HepG2 (cell line): ENCODE measurements at regions not wholly inside any gene's neighbourhood (a gene's known extent, or its start where the extent isn't known, plus 50 kb on each side); places are given as distances from the start of the nearest gene placed in this dataset.

Experiments
- ATAC-seq: fragments of 200-7000 bp; cut with Tn5 transposase; 3 replicates; pipeline ENCODE4 v1.9.1; 2020; ENCODE audit warnings: mild to moderate bottlenecking, moderate library complexity
- BruUV-seq: library from RNA; stranded (reverse); fragments of 400-500 nt; replicated peaks from 2 replicates; lab custom pipeline; 2021; lab: Mats Ljungman, UMichigan
- CTCF ChIA-PET: fragments of 300-600 bp; formaldehyde crosslinking; extraction: SDS; loops from one replicate; lab custom pipeline; 2021; ENCODE audit warnings: low total read pairs, inconsistent platforms, low intra/inter-chr PET ratio; lab: Yijun Ruan, JAX
- POLR2A ChIA-PET: fragments of 350-600 bp; sonication (Branson Sonifier 250); formaldehyde crosslinking; loops from one replicate; lab custom pipeline; 2020; ENCODE audit warnings: antibody characterized with exemption, inconsistent platforms; lab: Yijun Ruan, JAX
- DNase-seq: peaks from one replicate; pipeline ENCODE4 v3.0.0-alpha.2; 2015; ENCODE audit warnings: low spot score
- FAIRE-seq: peaks from 3 replicates; lab custom pipeline; 2011; peaks lifted over from hg19 to GRCh38; lab: Jason Lieb, UNC
- H2AFZ ChIP-seq: one replicate; pipeline ENCODE4 v1.6.1; 2011; ENCODE audit warnings: low read length, inconsistent platforms
- H3K27ac ChIP-seq: fragments of 300-600 bp; 3 replicates; pipeline ENCODE4 v1.8.0; 2011; ENCODE audit warnings: mixed run types, mild to moderate bottlenecking, mixed read lengths, low read length, inconsistent platforms; ENCODE audit not compliant: insufficient read depth; ENCODE audit errors: extremely low read length
- H3K27me3 ChIP-seq, 2 experiments: fragments of 200-600 bp in 1 of 2; 2 replicates in 1 of 2; 3 replicates in 1 of 2; pipeline versions ENCODE4 v1.6.0 to v1.8.0; 2011; ENCODE audit warnings: low read length in 2 of 2, mild to moderate bottlenecking in 2 of 2, moderate library complexity in 2 of 2, inconsistent platforms in 1 of 2; ENCODE audit not compliant: insufficient read depth in 2 of 2, control insufficient read depth in 1 of 2
- H3K36me3 ChIP-seq, 2 experiments: fragments of 200-600 bp in 1 of 2; replicated peaks in 1 of 2; 2 replicates in 1 of 2; 3 replicates in 1 of 2; pipeline versions ENCODE4 v1.5.1 to v1.8.0; 2011; ENCODE audit warnings: low read length in 2 of 2, inconsistent platforms in 1 of 2; ENCODE audit not compliant: insufficient read depth in 2 of 2, control insufficient read depth in 1 of 2
- H3K4me1 ChIP-seq: 2 replicates; pipeline ENCODE4 v1.5.1; 2012; ENCODE audit warnings: low read length, inconsistent platforms; ENCODE audit not compliant: insufficient read depth
- H3K4me2 ChIP-seq: 2 replicates; pipeline ENCODE4 v1.6.0; 2011; ENCODE audit warnings: low read depth, low read length, inconsistent platforms
- H3K4me3 ChIP-seq, 3 experiments: fragments of 200-600 bp in 1 of 3; sonication (generic), shearing (Covaris generic) in 1 of 3; replicated peaks in 1 of 3; 2 replicates each; pipeline ENCODE4 v1.5.1; 2011 to 2016; ENCODE audit warnings: low read length in 3 of 3, inconsistent platforms in 2 of 3, low read depth in 2 of 3, mild to moderate bottlenecking in 2 of 3, control low read depth in 1 of 3, mixed read lengths in 1 of 3; ENCODE audit not compliant: insufficient read depth in 1 of 3
- H3K79me2 ChIP-seq: one replicate; pipeline ENCODE4 v1.6.1; 2011; ENCODE audit warnings: low read length, inconsistent platforms; ENCODE audit not compliant: insufficient read depth
- H3K9ac ChIP-seq: 2 replicates; pipeline ENCODE4 v1.6.0; 2011; ENCODE audit warnings: mild to moderate bottlenecking, low read depth, low read length, inconsistent platforms; ENCODE audit not compliant: insufficient read depth
- H3K9me3 ChIP-seq: 2 replicates; pipeline ENCODE4 v1.5.1; 2012; ENCODE audit warnings: mild to moderate bottlenecking, low read length
- H4K20me1 ChIP-seq: 2 replicates; pipeline ENCODE4 v1.6.0; 2011; ENCODE audit warnings: inconsistent platforms, mild to moderate bottlenecking, low read length, moderate library complexity; ENCODE audit not compliant: insufficient read depth
- CAMTA2 ChIP-seq: sonication (generic); formaldehyde crosslinking; IDR thresholded peaks from 2 replicates; pipeline ENCODE4 v1.4.0; 2020; ENCODE audit warnings: mild to moderate bottlenecking, missing genetic modification reagents, borderline replicate concordance
- CCDC6 ChIP-seq: sonication (generic); formaldehyde crosslinking; IDR thresholded peaks from 2 replicates; pipeline ENCODE4 v1.8.1; 2022; ENCODE audit warnings: mild to moderate bottlenecking, missing genetic modification reagents, moderate library complexity
- KDM5A ChIP-seq: fragments of 200-600 bp; sonication (generic); IDR thresholded peaks from 2 replicates; pipeline ENCODE4 v1.7.0; 2018; ENCODE audit warnings: antibody characterized with exemption, mild to moderate bottlenecking, low read length, borderline replicate concordance
- PPARG ChIP-seq: conservative IDR thresholded peaks from 2 replicates; pipeline ENCODE4 v1.6.1; 2016; ENCODE audit warnings: missing biosample characterization, missing genetic modification reagents
- STAT6 ChIP-seq: sonication (generic); formaldehyde crosslinking; IDR thresholded peaks from 2 replicates; pipeline ENCODE4 v1.4.0; 2020; ENCODE audit warnings: missing genetic modification reagents, mild to moderate bottlenecking, borderline replicate concordance
- ZNF263 ChIP-seq: sonication (generic); formaldehyde crosslinking; IDR thresholded peaks from 2 replicates; pipeline ENCODE4 v1.4.0; 2020; ENCODE audit warnings: missing genetic modification reagents
- ZNF33A ChIP-seq: sonication (generic); formaldehyde crosslinking; IDR thresholded peaks from 2 replicates; pipeline ENCODE4 v1.5.1; 2020; ENCODE audit warnings: missing genetic modification reagents, mild to moderate bottlenecking, moderate library complexity, borderline replicate concordance
- ZNF446 ChIP-seq: sonication (generic); formaldehyde crosslinking; IDR thresholded peaks from 2 replicates; pipeline ENCODE4 v1.5.0; 2020; ENCODE audit warnings: mild to moderate bottlenecking, missing genetic modification reagents
- WGBS: methylation state at CpG from one replicate; pipeline ENCODE4 v1.1.6; 2017; ENCODE audit warnings: low lambda C conversion rate; 5-methylcytosine and 5-hydroxymethylcytosine counted together
- in situ Hi-C: cut with HindIII; loops from 2 replicates; pipeline ENCODE4 v1.10.0; 2017; ENCODE audit warnings: low pct_unique_long_range_greater_than_20kb; ENCODE audit not compliant: extremely low pct_ligation_motif_present
- intact Hi-C: fragments of 100-400 bp; cut with micrococcal nuclease; formaldehyde crosslinking; loops from one replicate; pipeline ENCODE4 v1.10.0; 2022; ENCODE audit not compliant: unreplicated experiment

- ATAC-seq (no peak; the same call in 2 of the 3 replicates), FAIRE-seq (no peak), DNase-seq (no peak)
- Histone ChIP-seq H3K4me2 (no peak overlapping the region), H3K4me1 (no peaks in the 10 kb centered on the region), H3K9ac (no peak overlapping the region), H3K79me2 (no peaks in the 10 kb centered on the region), H3K27ac (no peak overlapping the region), H2AFZ (no peak overlapping the region), H4K20me1 (no peaks in the 10 kb centered on the region), H3K36me3 (no peaks in the 10 kb centered on the region), H3K27me3 (no peaks in the 10 kb centered on the region), H3K4me3 (no peak overlapping the region), H3K9me3 (no peaks in the 10 kb centered on the region)
- 27% methylated on average over 2 of the region's 3 CpGs for WGBS
- in situ Hi-C loops (no loop called here), intact Hi-C loops (no loop called here)
- ChIA-PET CTCF (no interaction called here), POLR2A (no interaction called here)
- no peak for TF ChIP-seq CAMTA2
- TF ChIP-seq ZNF263 (CRISPR knock-in tag), result no peak
- TF ChIP-seq ZNF446, result no peak
- no peak for TF ChIP-seq KDM5A
- TF ChIP-seq CCDC6 (CRISPR knock-in tag), result no peak
- no TSS peak for BruUV-seq
Measured at GRCh38 chr20:40568200-40568599, 120.8 kb downstream of the MAFB start.

GRCh38 chr20:40565682-40566040 lies 123.4 kb downstream of the MAFB start:
- H2AFZ ChIP-seq, result no peak overlapping the region
- intact Hi-C loops, result no loop called here

More at GRCh38 chr20:40565682-40566040, 123.4 kb downstream of the MAFB start:
- FAIRE-seq, result no peak
- Histone ChIP-seq H3K4me1 (no peaks in the 10 kb centered on the region), H4K20me1 (no peaks in the 10 kb centered on the region), H3K4me2 (no peak overlapping the region), H3K4me3 (no peak overlapping the region), H3K79me2 (no peaks in the 10 kb centered on the region), H3K36me3 (no peaks in the 10 kb centered on the region), H3K9ac (no peak overlapping the region), H3K9me3 (no peaks in the 10 kb centered on the region), H3K27ac (no peak overlapping the region), H3K27me3 (no peaks in the 10 kb centered on the region; a peak in 1 of 5 replicates)
- no peak; the same call in 2 of the 3 replicates for ATAC-seq
- BruUV-seq, result no TSS peak
- WGBS, result 0% methylated on average over 1 of the region's 1 CpG
- CTCF ChIA-PET, result no interaction called here
- POLR2A ChIA-PET, result no interaction called here
- in situ Hi-C loops, result no loop called here
- DNase-seq, result no peak
- TF ChIP-seq PPARG (CRISPR knock-in tag), result no peak
- TF ChIP-seq ZNF33A, result no peak
- TF ChIP-seq STAT6 (CRISPR knock-in tag), result no peak
